ENCODE measurements at regions not wholly inside any gene's neighbourhood (a gene's known extent, or its start where the extent isn't known, plus 50 kb on each side); places are given as distances from the start of the nearest gene placed in this dataset.

DNA sequence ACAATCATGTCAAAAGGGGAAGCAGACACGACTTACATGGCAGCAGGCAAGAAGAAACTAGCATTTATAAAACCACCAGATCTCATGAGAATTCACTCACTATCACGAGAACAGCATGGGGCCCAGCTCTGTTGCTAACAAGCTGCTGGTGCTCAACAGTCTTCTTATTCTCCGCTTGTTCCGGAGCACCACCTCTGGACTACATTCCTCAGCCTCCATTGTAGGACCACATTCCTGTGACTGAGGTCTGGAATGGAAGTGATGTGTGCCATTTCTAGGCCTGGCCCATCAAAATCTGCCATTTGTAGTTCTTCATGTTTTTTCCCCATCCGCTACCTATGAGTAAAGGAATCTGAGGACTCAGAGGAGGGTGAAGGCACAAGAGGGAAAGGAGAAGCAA lies 111.5 kb upstream of the PTCHD1 start:
- TF ChIP-seq, protein P1, sequence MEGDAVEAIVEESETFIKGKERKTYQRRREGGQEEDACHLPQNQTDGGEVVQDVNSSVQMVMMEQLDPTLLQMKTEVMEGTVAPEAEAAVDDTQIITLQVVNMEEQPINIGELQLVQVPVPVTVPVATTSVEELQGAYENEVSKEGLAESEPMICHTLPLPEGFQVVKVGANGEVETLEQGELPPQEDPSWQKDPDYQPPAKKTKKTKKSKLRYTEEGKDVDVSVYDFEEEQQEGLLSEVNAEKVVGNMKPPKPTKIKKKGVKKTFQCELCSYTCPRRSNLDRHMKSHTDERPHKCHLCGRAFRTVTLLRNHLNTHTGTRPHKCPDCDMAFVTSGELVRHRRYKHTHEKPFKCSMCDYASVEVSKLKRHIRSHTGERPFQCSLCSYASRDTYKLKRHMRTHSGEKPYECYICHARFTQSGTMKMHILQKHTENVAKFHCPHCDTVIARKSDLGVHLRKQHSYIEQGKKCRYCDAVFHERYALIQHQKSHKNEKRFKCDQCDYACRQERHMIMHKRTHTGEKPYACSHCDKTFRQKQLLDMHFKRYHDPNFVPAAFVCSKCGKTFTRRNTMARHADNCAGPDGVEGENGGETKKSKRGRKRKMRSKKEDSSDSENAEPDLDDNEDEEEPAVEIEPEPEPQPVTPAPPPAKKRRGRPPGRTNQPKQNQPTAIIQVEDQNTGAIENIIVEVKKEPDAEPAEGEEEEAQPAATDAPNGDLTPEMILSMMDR (IDR thresholded peaks at IDR 0.05; ENCODE audit: low read depth, low read length), result no peak
- no peak for TF ChIP-seq EZH2phosphoT487 (IDR thresholded peaks at IDR 0.05; ENCODE audit: low read depth)

Data from OCI-LY3 (cell line).